Tibial nerve (tissue), 3 donors: ENCODE measurements at regions not wholly inside any gene's neighbourhood (a gene's known extent, or its start where the extent isn't known, plus 50 kb on each side); places are given as distances from the start of the nearest gene placed in this dataset.

Experiments
- POLR2A ChIP-seq, 2 donors: fragments of 450-650 bp; IDR thresholded peaks; one replicate each; pipeline ENCODE4 v1.6.1; 2017; ENCODE audit warnings: antibody characterized with exemption in 2 of 2, mild to moderate bottlenecking in 2 of 2, moderate library complexity in 2 of 2
- TF ChIP-seq, protein P1 (sequence below), 5 experiments: fragments of 200-600 bp in 3 of 5; fragments of 450-650 bp in 2 of 5; sonication (generic) in 3 of 5; IDR thresholded peaks; one replicate each; pipeline ENCODE4 v1.5.1; 2016 to 2019; ENCODE audit warnings: antibody characterized with exemption in 5 of 5, mild to moderate bottlenecking in 3 of 5, moderate library complexity in 2 of 5

DNA sequence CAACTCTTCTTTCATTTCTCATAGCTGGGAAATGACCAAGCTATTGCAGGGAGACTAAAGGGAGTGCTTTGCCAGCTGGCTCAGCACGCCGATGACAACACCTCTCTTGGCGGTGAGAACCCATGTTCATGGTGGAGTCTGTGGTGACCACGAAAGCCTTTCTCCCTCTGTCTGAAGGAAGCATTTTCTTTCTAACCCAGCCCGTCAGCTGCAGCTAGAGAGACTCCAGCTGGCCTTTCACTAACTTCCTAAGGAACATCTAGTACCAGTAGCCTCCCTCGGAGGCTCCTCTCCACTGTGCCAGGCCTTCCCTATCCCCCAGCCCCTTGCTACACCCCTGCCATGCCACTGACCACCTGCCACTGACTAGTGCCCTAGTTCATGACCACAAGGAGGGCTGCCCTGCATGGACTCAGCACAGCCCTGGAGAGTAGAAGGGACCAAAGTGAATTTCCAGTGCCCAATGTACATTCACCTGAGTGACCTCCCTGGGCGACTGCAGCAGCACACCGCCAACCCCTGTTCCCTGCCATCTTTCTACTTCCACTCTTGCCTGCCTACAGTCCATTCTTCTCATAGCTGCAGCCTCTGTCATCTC is 81.3 kb downstream of the CBLN1 start:
- TF ChIP-seq, protein P1, sequence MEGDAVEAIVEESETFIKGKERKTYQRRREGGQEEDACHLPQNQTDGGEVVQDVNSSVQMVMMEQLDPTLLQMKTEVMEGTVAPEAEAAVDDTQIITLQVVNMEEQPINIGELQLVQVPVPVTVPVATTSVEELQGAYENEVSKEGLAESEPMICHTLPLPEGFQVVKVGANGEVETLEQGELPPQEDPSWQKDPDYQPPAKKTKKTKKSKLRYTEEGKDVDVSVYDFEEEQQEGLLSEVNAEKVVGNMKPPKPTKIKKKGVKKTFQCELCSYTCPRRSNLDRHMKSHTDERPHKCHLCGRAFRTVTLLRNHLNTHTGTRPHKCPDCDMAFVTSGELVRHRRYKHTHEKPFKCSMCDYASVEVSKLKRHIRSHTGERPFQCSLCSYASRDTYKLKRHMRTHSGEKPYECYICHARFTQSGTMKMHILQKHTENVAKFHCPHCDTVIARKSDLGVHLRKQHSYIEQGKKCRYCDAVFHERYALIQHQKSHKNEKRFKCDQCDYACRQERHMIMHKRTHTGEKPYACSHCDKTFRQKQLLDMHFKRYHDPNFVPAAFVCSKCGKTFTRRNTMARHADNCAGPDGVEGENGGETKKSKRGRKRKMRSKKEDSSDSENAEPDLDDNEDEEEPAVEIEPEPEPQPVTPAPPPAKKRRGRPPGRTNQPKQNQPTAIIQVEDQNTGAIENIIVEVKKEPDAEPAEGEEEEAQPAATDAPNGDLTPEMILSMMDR (IDR thresholded peaks at IDR 0.05) = no peak
- no peak for TF ChIP-seq POLR2A (IDR thresholded peaks at IDR 0.05)
